H54 (cell line): ENCODE measurements at regions not wholly inside any gene's neighbourhood (a gene's known extent, or its start where the extent isn't known, plus 50 kb on each side); places are given as distances from the start of the nearest gene placed in this dataset.
A peak's percentile ranks its signal among the peaks of the same experiment; 100 is the strongest.
"Not testable (repeated sequence)": the region's sequence is repeated elsewhere in the genome, so short reads cannot be mapped to it uniquely, and the experiment has no call there.

ENCODE experiments used
- DNase-seq: peaks from one replicate; pipeline ENCODE4 v3.0.0; 2011; ENCODE audit warnings: low spot score, mixed read lengths; ENCODE audit not compliant: insufficient read length
- FAIRE-seq: peaks from 3 replicates; lab custom pipeline; 2011; peaks lifted over from hg19 to GRCh38; lab: Jason Lieb, UNC
- POLR2A ChIP-seq: IDR thresholded peaks from 2 replicates; pipeline ENCODE4 v1.6.1; 2011; ENCODE audit warnings: low read depth, mild to moderate bottlenecking, low read length

- DNase-seq (no peak), FAIRE-seq (no peak)
- no peak for TF ChIP-seq POLR2A
These were observed 85.9 kb downstream of the ASMT start for GRCh38 chrX:1700757-1701156.

GRCh38 chrX:1701396-1701901, 86.6 kb downstream of the ASMT start:
- not testable (repeated sequence) for DNase-seq, FAIRE-seq

GRCh38 chrX:1702142-1702541, 87.3 kb downstream of the ASMT start:
- DNase-seq, FAIRE-seq: not testable (repeated sequence)

DNA sequence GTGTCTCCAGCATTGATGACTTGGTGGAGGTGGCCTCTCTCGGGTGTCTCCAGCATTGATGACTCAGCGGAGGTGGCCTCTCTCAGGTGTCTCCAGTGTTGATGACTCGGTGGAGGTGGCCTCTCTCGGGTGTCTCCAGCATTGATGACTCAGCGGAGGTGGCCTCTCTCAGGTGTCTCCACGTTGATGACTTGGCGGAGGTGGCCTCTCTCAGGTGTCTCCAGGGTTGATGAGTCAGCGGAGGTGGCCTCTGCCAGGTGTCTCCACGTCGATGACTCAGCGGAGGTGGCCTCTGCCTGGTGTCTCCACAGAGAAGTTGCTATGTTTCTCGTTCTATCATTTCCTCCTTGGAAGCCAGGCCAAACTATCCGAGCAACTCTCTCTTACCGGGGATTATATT, 87.7 kb downstream of the ASMT start:
- not testable (repeated sequence) for FAIRE-seq, DNase-seq

GRCh38 chrX:1709277-1709676, 94.4 kb downstream of the ASMT start:
- not testable (repeated sequence) for DNase-seq, FAIRE-seq

- no peak for TF ChIP-seq POLR2A
- FAIRE-seq (no peak), DNase-seq (no peak)
These were observed 98.4 kb downstream of the ASMT start for GRCh38 chrX:1713296-1713695.

- TF ChIP-seq POLR2A = no peak
- no peak for FAIRE-seq
These were observed 102.5 kb downstream of the ASMT start for GRCh38 chrX:1717373-1717772.

DNA sequence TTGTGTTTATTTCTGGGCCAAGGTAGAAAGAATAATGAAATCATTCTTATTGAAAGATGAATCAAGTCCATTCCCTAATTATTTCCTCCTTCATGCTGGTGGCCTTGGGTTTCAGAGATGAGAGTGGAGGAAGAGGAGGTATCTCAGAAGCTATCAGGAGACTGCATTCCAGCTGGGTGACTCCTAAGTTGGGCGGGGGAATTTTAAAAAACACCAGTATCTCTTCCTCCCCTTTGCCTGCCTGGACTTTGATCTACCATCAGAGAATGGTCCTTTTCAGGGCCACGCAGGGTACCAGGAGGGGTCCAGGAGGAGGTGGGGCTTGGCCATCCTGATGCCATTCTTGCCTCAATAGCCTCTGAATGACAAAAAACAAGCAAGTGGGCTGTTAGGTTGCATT, 104.4 kb downstream of the ASMT start:
- peak; percentile 53 for FAIRE-seq
- no peak for TF ChIP-seq POLR2A
- DNase-seq = peak; percentile 34

More at GRCh38 chrX:1717373-1717772, 102.5 kb downstream of the ASMT start:
- DNase-seq = no peak

- TF ChIP-seq POLR2A = no peak
- DNase-seq = no peak
- FAIRE-seq = no peak
These were observed 106.0 kb downstream of the ASMT start for GRCh38 chrX:1720836-1721235.

DNA sequence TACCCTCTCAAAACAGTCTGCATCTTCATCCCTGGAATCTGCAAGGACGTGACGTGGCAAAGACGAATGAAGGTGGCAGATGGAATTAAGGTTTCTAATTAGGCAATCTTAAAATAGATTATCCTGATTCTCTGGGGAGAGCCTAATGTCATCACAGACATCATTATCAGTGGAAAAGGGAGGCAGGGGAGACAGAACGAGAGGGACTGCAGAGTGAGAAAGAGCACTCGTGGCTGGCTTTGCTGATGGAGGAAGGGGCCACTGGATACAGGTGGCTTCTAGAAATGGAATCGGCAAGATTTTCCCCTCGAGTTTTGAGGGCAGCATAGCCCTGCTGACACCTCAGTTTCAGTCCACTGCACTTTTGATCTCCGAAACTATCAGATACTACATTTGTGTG, 110.6 kb downstream of the ASMT start:
- TF ChIP-seq POLR2A = no peak
- FAIRE-seq = no peak
- DNase-seq = no peak

GRCh38 chrX:1727531-1728027, 112.7 kb downstream of the ASMT start:
- TF ChIP-seq POLR2A = no peak
- DNase-seq = peak; percentile 68
- peak; percentile 86 for FAIRE-seq

DNA sequence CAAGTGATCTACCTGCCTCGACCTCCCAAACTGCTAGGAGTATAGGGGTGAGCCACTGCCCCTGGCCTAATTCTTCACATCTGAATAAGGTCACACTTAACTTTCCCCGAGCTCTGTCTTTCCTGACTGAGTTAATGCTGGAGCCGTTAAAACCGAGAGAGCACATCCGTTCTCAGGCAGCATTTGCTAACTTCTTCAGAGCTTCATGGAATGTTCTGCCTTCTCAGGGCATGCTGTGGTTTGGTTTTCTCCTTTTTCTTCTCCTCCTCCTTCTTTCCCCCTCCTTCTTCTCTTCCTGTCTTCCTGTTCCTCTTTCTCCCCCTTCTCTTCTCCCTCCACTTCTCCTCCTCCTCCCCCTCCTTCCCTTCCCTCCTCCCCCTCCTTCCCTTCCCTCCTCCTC, 119.9 kb downstream of the ASMT start:
- FAIRE-seq (no peak), DNase-seq (no peak)
- no peak for TF ChIP-seq POLR2A

GRCh38 chrX:1741816-1742394, 127.0 kb downstream of the ASMT start:
- FAIRE-seq (no peak), DNase-seq (no peak)
- TF ChIP-seq POLR2A = no peak

GRCh38 chrX:1743105-1743504, 128.2 kb downstream of the ASMT start:
- TF ChIP-seq POLR2A = no peak
- DNase-seq (no peak), FAIRE-seq (no peak)

DNA sequence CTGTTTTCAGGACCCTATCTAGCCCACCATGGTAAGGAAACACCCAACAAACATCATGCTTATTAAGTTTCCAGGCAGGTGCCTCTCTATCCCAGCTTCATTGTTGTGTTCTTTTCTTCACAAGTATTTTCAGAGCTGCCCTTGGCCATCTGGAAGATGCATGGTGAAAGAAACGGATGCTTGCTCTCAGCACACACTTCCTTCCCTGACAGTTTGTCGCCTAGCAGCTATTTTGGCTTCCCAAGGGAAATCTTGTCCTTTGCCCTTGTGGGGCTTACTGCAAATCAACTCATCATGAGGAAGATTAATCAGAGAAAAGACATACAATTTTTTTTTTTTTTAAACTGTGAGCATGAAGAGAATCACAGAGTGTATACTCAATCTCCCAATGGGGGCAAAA, 128.8 kb downstream of the ASMT start:
- FAIRE-seq (no peak), DNase-seq (no peak)
- no peak for TF ChIP-seq POLR2A
